HG03159 (cell line): ENCODE measurements at regions not wholly inside any gene's neighbourhood (a gene's known extent, or its start where the extent isn't known, plus 50 kb on each side); places are given as distances from the start of the nearest gene placed in this dataset.
A peak's percentile ranks its signal among the peaks of the same experiment; 100 is the strongest.

Experiments
- ATAC-seq: cut with Tn5 transposase; IDR thresholded peaks from one replicate; pipeline ENCODE4 v1.9.1; 2021; ENCODE audit warnings: mild to moderate bottlenecking, moderate library complexity; ENCODE audit not compliant: unreplicated experiment

GRCh38 chr3:144287001-144287400 lies 315.4 kb downstream of the DIPK2A start:
- no peak for ATAC-seq

- no peak for ATAC-seq
Measured at GRCh38 chr3:144289057-144289456, 317.4 kb downstream of the DIPK2A start.

GRCh38 chr3:144294659-144295538 lies 323.3 kb downstream of the DIPK2A start:
- ATAC-seq: peak; percentile 91

GRCh38 chr3:144295613-144296012 lies 324.0 kb downstream of the DIPK2A start:
- ATAC-seq: no peak

GRCh38 chr3:144296808-144297207 lies 325.2 kb downstream of the DIPK2A start:
- ATAC-seq: no peak

- ATAC-seq: no peak
Measured at GRCh38 chr3:144301863-144302262, 330.2 kb downstream of the DIPK2A start.

GRCh38 chr3:144307951-144308350 lies 336.3 kb downstream of the DIPK2A start:
- ATAC-seq: no peak

GRCh38 chr3:144308396-144308795 lies 336.8 kb downstream of the DIPK2A start:
- ATAC-seq: no peak

- ATAC-seq: no peak
Measured at GRCh38 chr3:144312702-144313101, 341.1 kb downstream of the DIPK2A start.

GRCh38 chr3:144314946-144315345 lies 343.3 kb downstream of the DIPK2A start:
- ATAC-seq: no peak

- no peak for ATAC-seq
Measured at GRCh38 chr3:144317961-144318360, 346.3 kb downstream of the DIPK2A start.

GRCh38 chr3:144324076-144324475 lies 352.5 kb downstream of the DIPK2A start:
- no peak for ATAC-seq

GRCh38 chr3:144332868-144333267 lies 361.2 kb downstream of the DIPK2A start:
- no peak for ATAC-seq

- no peak for ATAC-seq
Measured at GRCh38 chr3:144341471-144341870, 369.8 kb downstream of the DIPK2A start.

GRCh38 chr3:144343343-144343742 lies 371.7 kb downstream of the DIPK2A start:
- no peak for ATAC-seq

- no peak for ATAC-seq
Measured at GRCh38 chr3:144343777-144344176, 372.2 kb downstream of the DIPK2A start.

- ATAC-seq: no peak
Measured at GRCh38 chr3:144344925-144345548, 373.4 kb downstream of the DIPK2A start.

GRCh38 chr3:144350125-144350524 lies 378.5 kb downstream of the DIPK2A start:
- ATAC-seq: no peak

- no peak for ATAC-seq
Measured at GRCh38 chr3:144351011-144351410, 379.4 kb downstream of the DIPK2A start.

GRCh38 chr3:144351773-144352365 lies 380.2 kb downstream of the DIPK2A start:
- no peak for ATAC-seq

- ATAC-seq: no peak
Measured at GRCh38 chr3:144358191-144358590, 386.6 kb downstream of the DIPK2A start.

- no peak for ATAC-seq
Measured at GRCh38 chr3:144361002-144361401, 389.4 kb downstream of the DIPK2A start.
